Activated B cell treated with CpG ODN at 0.5 μM for 24 hours (primary cell): ENCODE measurements at regions not wholly inside any gene's neighbourhood (a gene's known extent, or its start where the extent isn't known, plus 50 kb on each side); places are given as distances from the start of the nearest gene placed in this dataset.

ENCODE experiments used
- ATAC-seq: fragments of 200-7000 bp; cut with Tn5 transposase; one replicate; pipeline ENCODE4 v1.10.0; 2021; ENCODE audit warnings: low read depth, mild to moderate bottlenecking, moderate library complexity
- CTCF ChIA-PET: fragments of 350-600 bp; sonication (Branson Sonifier 250); formaldehyde crosslinking; loops from one replicate; lab custom pipeline; 2021; ENCODE audit warnings: antibody characterized with exemption; lab: Charles Lee
- POLR2A ChIA-PET: fragments of 350-600 bp; sonication (Branson Sonifier 250); formaldehyde crosslinking; loops from one replicate; lab custom pipeline; 2021; ENCODE audit warnings: antibody characterized with exemption; lab: Charles Lee
- DNase-seq: peaks from one replicate; pipeline ENCODE4 v3.0.0; 2022
- H3K27ac Mint-ChIP-seq: one replicate; pipeline ENCODE4 v1.8.0; 2020; ENCODE audit warnings: mixed read lengths
- H3K27me3 Mint-ChIP-seq: one replicate; pipeline ENCODE4 v1.8.0; 2021; ENCODE audit warnings: mixed read lengths
- H3K36me3 Mint-ChIP-seq: one replicate; pipeline ENCODE4 v1.8.0; 2021; ENCODE audit warnings: low read depth, mixed read lengths
- H3K4me1 Mint-ChIP-seq: one replicate; pipeline ENCODE4 v1.8.0; 2021; ENCODE audit warnings: mixed read lengths
- H3K4me3 Mint-ChIP-seq: one replicate; pipeline ENCODE4 v1.8.0; 2020; ENCODE audit warnings: mild to moderate bottlenecking, mixed read lengths
- H3K9me3 Mint-ChIP-seq: one replicate; pipeline ENCODE4 v1.8.0; 2020; ENCODE audit warnings: mixed read lengths
- intact Hi-C: fragments of 100-400 bp; cut with micrococcal nuclease; formaldehyde crosslinking; loops from one replicate; pipeline ENCODE4 v1.15.1; 2024
- TF ChIP-seq, protein P1 (sequence below): fragments of 200-600 bp; IDR thresholded peaks from one replicate; pipeline ENCODE4 v1.8.0; 2022; ENCODE audit warnings: antibody characterized with exemption, mild to moderate bottlenecking

DNA sequence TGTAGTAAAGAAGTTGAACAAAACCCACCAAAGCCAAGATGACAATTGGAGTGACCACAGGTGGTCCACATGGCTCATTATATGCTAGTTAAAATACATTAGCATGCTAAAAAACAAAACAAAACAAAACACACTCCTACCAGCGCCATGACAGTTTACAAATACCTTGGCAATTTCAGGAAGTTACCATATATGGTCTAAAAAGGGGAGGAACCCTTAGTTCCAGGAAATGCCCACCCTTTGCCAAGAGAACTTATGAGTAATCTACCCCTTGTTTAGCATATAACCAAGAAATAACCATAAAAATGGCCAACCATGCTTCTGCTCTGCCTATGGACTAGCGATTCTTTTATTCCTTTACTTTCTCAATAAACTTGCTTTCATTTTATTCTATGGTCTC lies 979.1 kb upstream of the POT1 start:
- no peaks in the 10 kb centered on the region for H3K36me3 Mint-ChIP-seq
- H3K4me3 Mint-ChIP-seq: no peak overlapping the region
- no peaks in the 10 kb centered on the region for H3K27me3 Mint-ChIP-seq
- TF ChIP-seq, protein P1, sequence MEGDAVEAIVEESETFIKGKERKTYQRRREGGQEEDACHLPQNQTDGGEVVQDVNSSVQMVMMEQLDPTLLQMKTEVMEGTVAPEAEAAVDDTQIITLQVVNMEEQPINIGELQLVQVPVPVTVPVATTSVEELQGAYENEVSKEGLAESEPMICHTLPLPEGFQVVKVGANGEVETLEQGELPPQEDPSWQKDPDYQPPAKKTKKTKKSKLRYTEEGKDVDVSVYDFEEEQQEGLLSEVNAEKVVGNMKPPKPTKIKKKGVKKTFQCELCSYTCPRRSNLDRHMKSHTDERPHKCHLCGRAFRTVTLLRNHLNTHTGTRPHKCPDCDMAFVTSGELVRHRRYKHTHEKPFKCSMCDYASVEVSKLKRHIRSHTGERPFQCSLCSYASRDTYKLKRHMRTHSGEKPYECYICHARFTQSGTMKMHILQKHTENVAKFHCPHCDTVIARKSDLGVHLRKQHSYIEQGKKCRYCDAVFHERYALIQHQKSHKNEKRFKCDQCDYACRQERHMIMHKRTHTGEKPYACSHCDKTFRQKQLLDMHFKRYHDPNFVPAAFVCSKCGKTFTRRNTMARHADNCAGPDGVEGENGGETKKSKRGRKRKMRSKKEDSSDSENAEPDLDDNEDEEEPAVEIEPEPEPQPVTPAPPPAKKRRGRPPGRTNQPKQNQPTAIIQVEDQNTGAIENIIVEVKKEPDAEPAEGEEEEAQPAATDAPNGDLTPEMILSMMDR: no peak
- H3K4me1 Mint-ChIP-seq: no peaks in the 10 kb centered on the region
- ATAC-seq (no peak), DNase-seq (no peak)
- H3K9me3 Mint-ChIP-seq: peaks cover 7% of the 10 kb centered on the region
- ChIA-PET CTCF (no interaction called here), POLR2A (no interaction called here)
- H3K27ac Mint-ChIP-seq: no peak overlapping the region
- intact Hi-C loops: no loop called here

DNA sequence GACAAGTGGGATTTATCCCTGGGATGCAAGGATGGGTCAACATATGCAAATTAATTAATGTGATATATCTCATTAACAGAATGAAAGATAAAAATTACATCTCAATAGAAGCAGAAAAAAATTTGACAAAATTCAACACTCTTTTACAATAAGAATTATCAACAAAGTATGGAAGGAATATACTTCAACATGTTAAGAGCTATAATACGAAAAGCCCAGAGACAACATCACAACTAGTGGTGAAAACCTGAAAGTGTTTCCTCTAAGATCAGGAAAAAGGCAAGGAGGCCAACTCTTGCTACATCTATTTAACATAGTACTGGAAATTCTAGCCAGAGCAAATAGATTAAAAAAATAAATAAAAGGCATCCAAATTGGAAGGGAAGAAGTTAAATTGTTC lies 970.0 kb upstream of the POT1 start:
- Mint-ChIP-seq H3K27me3 (no peaks in the 10 kb centered on the region), H3K27ac (no peak overlapping the region), H3K4me1 (no peaks in the 10 kb centered on the region), H3K4me3 (no peak overlapping the region), H3K9me3 (no peaks in the 10 kb centered on the region), H3K36me3 (no peaks in the 10 kb centered on the region)
- DNase-seq (no peak), ATAC-seq (no peak)
- ChIA-PET POLR2A (no interaction called here), CTCF (no interaction called here)
- intact Hi-C loops: no loop called here
- TF ChIP-seq, protein P1: no peak

DNA sequence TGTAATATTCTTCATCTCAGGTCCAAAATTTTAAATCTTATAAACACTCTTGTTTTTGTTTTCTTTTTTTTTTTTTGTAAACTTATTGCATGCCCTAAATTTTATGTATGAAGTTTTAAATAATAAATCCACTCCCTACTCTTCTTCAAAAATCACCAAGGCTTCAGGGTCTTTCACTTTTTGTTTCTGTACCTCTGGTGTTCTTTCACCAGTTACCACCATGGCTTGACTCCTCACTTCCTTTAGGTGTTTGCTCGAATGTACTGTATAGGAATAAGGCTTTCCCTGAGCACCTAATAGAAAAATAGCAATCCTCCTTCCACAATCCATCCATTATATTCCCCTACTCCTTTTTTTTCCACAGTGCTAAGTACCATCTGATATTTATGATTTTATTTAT lies 962.8 kb upstream of the POT1 start:
- ChIA-PET POLR2A (no interaction called here), CTCF (no interaction called here)
- no peaks in the 10 kb centered on the region for H3K27me3 Mint-ChIP-seq
- no peak overlapping the region for H3K4me3 Mint-ChIP-seq
- no peak for ATAC-seq
- intact Hi-C loops: no loop called here
- no peak overlapping the region for H3K27ac Mint-ChIP-seq
- H3K36me3 Mint-ChIP-seq: no peaks in the 10 kb centered on the region
- no peak for DNase-seq
- no peaks in the 10 kb centered on the region for H3K4me1 Mint-ChIP-seq
- peaks cover 13% of the 10 kb centered on the region for H3K9me3 Mint-ChIP-seq
- TF ChIP-seq, protein P1: no peak

DNA sequence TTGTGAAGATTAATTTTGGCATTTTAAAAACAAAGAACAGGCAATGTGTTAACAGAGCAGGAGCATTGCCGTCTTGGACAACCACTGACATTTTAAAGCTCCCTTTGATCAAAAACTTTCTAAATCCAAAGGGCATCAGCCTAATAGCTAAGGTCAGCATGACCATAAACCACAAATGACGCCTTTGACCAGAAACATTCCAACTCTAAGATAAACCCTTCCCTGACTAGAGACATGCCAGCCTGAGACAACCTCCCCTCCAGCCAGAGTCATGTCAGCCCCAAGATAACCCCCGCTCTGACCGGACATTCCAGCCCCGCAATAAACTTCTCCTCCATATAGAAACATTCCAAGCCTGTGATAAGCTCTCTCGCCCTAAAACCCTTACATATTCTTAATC lies 949.4 kb upstream of the POT1 start:
- Mint-ChIP-seq H3K9me3 (no peaks in the 10 kb centered on the region), H3K4me1 (no peaks in the 10 kb centered on the region), H3K4me3 (no peak overlapping the region), H3K36me3 (no peaks in the 10 kb centered on the region), H3K27ac (no peak overlapping the region), H3K27me3 (no peaks in the 10 kb centered on the region)
- ATAC-seq (no peak), DNase-seq (no peak)
- ChIA-PET POLR2A (no interaction called here), CTCF (no interaction called here)
- intact Hi-C loops: no loop called here
- TF ChIP-seq, protein P1: no peak

DNA sequence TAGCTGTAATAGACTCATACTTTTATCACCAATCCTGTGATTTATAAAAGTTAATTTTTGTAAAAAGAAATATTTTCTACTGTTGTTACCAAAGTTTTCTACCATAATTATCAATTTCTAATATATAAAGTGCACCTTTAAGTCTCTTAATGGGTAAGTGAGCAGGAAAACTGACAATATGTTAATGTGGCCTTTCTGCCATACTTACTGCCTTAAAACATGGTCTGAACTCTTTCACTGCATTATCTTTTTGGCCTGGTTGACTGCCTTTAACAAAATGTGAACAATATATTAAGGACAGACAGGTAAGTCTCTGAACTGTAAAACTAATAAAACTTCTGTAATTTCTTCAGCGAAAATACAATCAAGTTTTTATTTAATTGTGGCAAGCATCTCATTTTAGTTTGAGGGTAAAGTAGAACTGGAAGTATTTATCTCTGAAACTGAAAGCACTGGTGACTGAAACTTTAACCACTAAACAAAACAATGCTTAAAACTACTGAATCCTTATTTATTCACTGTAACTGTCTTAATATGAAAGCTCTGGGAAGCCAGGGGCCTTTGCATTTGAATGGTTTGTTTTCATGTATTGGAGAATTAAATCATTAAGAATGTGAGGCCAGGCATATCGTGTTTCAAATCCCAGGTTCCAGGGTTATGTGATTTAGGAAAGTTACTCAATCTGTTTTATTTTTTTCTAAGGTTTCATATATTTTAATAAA lies 948.8 kb upstream of the POT1 start:
- TF ChIP-seq, protein P1: no peak
- Mint-ChIP-seq H3K27ac (no peak overlapping the region), H3K4me1 (no peaks in the 10 kb centered on the region), H3K4me3 (no peak overlapping the region), H3K9me3 (no peaks in the 10 kb centered on the region), H3K36me3 (no peaks in the 10 kb centered on the region), H3K27me3 (no peaks in the 10 kb centered on the region)
- ChIA-PET CTCF (no interaction called here), POLR2A (no interaction called here)
- intact Hi-C loops: no loop called here
- no peak for DNase-seq
- ATAC-seq: no peak
